HG02870 (cell line): ENCODE measurements at regions not wholly inside any gene's neighbourhood (a gene's known extent, or its start where the extent isn't known, plus 50 kb on each side); places are given as distances from the start of the nearest gene placed in this dataset.
"Not testable (repeated sequence)": the region's sequence is repeated elsewhere in the genome, so short reads cannot be mapped to it uniquely, and the experiment has no call there.

ENCODE experiments used
- ATAC-seq: cut with Tn5 transposase; IDR thresholded peaks from one replicate; pipeline ENCODE4 v1.9.1; 2021; ENCODE audit warnings: mild to moderate bottlenecking, moderate library complexity; ENCODE audit not compliant: unreplicated experiment

DNA sequence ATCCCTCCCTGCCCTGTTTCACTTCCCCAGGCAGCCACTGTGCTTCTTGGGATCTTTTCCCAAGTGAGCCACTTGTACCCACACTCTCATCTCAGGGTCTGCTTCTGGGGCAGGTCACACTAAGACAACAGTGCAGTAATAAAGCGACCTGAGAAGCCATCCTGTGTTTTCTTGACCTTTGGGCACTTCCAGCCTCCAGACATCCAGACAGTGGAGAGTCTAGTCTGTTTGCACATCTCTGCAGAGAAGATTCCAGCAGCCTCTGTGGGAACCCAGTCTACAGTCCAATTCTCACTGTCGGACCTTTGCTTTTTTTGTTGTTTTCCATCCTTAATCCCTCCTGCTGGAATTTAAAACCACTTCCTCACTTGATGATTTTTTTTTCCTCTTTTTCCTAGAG is 50.3 kb upstream of the ATP6AP2 start:
- no peak for ATAC-seq

DNA sequence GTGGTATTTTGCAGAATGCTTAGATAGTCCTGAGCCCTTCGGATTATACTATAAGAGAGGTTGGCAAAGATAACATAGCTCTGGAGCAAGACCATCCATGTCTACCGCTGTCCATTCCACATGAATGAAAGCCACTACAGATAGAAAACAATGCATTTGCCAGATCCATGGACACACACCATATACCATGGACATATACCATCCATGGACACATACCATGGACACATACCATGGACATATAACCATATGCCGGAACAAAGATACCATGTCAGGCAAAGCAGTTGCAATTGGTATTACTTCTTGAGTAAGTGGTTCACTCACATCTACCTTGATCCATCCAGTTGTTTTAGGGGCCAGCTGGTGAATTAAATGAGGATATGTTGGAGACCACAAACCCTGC is 53.2 kb upstream of the ATP6AP2 start:
- no peak for ATAC-seq

DNA sequence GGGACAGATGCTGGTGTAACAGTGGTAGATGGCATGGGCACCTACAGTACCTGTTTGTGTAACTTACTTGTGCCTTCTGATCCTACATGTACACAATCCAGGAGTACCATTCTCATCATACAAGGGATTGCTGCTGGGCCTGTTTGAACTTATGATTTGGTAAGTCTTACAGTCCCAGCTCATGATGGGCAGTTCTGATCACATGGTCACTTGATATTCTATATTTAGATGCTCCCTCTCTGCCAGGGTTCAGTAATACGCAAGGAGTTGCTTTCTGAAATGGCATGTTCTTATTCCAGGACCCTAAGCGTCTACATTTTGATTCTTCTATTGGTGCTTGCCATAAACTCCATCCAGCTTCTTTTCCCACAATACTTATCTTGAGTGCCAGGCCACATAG is 54.4 kb upstream of the ATP6AP2 start:
- no peak for ATAC-seq

DNA sequence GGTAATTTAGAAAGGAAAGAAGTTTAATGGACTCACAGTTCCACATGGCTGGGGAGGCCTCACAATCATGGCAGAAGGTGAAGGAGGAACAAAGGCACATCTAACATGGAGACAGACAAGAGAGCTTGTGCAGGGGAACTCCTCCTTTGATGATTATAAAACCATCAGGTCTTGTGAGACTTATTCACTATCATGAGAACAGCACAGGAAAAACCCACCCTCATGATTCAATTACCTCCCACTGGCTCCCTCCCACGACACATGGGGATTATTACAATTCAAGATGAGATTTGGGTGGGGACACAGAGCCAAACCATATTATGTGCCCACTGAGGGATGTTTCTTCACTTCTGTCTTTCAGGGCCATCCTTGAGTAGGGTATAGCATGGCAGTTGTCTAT is 54.9 kb upstream of the ATP6AP2 start:
- ATAC-seq, result not testable (repeated sequence)

DNA sequence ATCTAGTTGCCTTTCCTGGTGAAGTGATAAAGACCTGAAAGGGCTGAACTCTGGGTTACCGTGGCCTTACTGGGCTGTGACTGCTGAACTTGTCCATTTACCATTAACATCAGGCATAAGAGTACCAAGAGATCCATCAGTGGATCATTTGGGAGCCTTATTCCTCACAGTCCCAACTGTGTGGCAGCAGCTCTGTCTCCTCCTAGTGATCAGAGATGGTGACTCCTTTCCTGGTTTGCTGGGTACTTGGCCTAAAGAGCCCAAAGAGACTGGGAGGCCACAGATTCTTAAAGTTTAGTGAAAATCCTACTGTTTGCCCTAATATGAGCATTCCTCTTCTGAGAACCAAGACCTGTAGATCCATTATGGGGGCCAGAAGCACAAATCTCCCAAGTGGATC is 56.3 kb upstream of the ATP6AP2 start:
- ATAC-seq, result no peak

DNA sequence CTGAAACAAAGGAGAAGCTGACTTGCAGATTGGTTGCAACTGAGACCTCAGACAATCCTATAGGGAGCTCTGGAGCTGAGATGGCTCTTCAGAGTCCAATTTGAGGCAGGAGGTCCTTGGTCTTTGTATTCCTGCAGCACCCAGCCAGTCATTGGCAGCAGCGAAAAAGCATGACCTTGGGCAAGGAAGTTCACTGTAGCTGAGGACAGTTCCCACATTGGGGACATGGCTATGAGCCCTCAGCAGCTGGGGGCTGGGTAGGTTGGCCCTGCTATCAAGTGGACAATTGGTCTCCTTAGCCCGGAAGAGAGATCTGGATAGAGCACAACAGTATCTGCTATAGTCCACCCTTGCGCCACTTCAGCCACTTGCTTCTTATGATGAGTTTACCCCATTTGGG is 56.9 kb upstream of the ATP6AP2 start:
- ATAC-seq, result no peak

DNA sequence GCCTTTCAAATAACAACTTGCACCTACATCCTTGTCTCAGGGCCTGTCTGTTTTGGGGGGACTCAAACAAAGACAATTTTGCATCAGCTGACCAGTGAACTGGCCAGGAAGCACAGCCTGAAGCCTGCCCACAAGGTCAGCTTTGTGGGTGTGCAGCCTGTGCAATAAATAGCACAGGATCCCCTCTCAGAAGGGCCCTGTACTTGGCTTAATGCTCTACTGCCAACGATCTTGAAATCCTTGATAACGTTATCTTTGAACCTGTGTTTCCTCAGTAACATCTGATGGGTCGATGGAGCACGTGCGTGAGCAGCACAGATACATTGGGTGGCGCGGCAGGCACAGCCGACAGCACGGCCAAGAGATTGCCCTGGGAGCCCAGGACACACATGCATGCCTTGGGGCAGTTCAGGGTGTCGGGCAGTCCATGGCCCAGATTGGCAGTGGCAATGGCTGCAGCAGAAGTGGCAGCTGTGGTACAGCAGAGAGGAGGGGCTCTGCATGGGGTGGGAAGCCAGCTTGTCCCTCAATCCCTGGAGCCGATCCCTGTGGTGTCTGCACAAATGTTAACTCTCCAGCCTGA is 58.8 kb upstream of the ATP6AP2 start:
- no peak for ATAC-seq

DNA sequence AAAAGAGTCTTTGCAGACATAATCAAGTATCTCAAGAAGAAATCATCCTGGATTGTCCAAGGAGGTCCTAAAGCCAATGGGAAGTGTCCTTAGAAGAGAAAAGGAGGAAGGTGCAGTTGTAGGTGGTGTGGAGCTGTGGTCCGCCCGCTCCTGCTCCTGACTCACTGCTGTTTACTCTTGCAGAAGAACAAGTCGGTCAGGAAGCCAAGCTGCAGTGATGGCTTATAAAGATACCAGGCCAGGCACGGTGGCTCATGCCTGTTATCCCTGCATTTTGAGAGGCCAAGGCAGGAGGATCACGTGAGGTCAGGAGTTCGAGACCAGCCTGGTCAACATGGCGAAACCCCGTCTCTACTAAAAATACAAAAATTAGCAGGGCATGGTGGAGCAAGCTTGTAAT is 66.4 kb upstream of the ATP6AP2 start:
- no peak for ATAC-seq

DNA sequence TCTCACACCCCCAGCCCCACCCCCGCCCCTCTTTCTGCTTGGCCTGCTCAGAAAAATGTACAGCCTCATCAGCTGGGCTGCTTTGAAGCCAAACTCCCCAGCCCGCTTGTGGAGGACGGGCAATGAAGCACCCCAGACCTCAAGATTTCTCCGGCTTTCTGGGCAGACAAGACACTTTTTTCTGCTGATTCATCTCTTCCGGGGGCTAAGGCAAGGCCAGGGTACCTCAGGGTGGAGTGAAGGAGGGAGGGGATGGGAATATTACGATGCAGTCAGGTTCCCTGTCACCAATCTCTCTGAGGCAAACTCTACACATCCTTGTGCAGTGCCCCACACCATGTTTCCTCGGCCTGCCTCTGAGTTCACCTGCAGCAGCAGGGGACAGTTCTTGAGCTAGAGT is 66.9 kb upstream of the ATP6AP2 start:
- no peak for ATAC-seq

DNA sequence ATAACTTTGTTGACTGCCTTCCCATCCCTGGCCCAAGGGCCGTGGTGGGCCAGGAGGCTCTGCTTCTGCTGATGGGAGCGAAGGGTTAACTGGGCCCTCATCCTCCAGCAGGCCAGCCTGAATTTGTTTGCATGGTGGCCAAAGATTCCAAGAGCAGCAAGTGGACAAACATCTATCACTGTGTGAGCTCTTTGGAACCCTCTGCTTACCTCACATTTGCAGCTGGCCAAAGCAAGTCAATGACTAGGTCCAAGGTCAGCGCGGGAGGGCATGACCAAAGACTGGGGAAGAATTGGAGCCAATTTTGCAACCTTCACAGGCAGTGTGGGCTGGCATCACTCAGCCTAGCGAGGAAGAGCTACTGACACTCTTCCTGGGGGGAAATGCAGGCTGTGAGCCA is 67.8 kb upstream of the ATP6AP2 start:
- no peak for ATAC-seq

DNA sequence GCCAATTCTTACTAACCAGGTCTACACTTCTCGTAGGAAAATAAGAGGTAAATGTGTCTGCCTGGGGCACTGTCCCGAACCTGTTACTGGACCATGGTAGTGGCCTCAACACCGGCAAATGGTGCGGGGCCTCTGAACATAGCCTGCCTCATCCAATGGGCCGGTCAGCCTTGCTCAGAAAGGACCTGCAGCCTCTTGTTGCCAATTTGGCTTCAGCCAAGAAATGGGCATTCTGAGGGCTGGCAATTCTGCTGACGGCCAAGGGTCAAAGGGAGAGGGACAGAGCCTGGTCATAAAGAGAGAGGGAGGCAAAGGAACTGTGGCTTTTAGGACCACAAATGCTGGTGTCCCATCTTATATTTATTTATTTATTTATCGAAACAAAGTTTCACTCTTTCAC is 69.5 kb upstream of the ATP6AP2 start:
- ATAC-seq, result no peak

DNA sequence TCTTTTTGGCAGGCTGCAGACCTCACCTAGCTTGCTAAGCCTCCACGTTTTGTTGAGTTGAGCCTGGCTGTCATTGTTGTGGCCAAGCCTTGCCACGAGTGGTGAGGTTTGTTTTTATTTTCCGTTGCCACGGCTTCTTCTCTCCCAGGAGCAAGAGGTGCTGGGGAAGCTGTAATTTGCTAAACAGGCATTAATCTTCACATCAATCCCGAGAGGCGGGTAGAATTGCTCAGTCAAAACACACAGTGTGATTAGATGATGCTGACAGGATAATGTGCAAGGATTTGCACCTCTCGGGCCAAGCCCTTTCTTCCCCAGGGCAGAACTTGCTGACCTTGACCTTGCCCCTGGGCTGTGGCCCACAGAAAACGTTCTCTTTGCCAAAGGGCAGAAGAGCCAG is 72.2 kb upstream of the ATP6AP2 start:
- no peak for ATAC-seq

DNA sequence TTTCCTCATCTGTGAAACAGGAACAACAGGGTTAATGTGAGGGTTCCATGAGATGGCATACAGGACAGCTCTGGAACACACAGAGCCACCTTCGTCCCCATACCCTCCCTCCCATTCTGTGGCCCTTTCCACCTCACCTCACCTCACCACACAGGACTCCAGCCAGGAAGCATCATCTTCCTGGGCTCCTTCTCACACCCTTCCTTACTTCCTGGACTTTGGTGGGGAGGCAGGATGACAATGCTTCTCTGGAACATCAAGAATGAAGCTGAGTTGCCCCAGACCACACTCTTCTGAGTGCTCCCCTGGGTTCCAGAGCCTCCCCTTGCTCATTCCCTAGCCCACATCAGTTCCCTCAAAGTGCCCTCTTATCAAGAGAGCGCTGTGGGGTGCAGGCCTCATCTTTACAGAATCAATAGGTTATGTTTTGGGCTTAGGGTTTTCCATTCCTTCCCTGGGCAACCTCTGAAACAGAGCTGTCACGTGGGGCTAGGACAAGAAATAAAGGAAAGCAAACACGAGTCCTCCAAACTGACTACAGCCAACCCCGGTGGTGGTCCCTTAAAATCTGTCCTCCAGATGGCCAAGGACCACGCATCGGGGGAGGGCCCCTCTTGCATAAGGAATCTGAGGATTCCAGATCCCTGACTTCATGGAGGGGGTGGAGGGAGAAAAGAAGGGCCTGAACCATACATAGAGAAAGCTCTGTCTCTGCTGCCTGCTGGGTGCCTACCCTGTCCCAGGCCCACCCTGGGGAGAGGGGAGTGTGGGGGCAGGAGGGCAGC is 74.4 kb upstream of the ATP6AP2 start:
- ATAC-seq, result no peak

DNA sequence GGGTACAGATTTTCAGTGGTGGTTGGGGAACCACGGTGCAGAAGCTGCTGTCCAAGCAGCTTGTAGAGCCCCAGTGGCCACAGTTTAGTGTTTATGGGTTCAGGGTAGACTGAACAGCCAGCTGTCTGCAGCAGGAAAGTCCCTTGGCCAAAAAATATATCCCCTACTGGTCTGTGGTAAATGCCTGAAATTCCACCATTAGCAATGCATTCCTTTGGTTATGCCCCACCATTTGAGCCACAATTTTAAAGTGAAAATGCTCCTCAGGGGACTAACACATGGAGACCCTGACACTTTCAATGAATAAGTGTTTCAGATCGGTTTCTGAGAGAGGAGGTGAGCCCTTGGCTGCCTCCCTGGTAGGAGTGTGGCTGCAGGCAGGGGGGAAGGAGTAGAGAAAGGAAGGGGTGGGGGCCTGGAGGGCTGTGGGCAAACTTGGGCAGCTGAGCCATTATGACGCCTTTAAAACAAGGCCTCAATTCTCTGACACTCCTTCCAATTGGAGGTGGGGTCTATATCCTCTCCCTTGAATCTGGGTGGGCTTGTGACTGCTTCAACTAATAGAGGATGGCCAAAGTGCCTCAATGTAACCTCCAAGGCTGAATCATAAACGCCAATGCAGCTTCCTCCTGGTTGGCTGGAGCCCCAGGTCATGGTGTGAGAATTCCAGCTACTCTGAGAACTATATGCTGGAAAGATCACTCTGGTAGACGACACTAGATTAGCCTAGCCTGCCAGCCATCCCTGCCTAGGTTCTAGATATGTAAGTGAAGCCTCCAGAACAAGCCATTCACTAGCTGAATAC is 75.8 kb upstream of the ATP6AP2 start:
- ATAC-seq, result no peak

DNA sequence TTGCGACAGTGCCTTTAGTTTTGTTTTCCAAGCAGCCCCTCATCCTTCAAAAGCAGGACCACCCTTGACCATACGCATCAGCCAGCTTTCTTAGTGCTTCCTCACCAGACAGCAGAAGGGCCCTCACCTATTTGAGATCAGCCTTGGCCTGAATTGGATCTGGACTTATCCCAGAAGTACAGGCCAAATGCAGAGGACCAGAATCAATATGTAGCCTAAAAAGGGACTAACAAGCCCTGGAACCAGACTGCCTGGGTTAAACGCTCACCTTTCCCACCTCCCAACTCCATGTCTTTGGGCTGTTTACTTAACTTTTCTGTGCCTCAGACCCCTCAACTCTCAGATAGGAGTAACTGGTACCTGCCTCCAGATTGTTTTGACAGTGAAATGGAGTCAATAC is 77.7 kb upstream of the ATP6AP2 start:
- no peak for ATAC-seq

DNA sequence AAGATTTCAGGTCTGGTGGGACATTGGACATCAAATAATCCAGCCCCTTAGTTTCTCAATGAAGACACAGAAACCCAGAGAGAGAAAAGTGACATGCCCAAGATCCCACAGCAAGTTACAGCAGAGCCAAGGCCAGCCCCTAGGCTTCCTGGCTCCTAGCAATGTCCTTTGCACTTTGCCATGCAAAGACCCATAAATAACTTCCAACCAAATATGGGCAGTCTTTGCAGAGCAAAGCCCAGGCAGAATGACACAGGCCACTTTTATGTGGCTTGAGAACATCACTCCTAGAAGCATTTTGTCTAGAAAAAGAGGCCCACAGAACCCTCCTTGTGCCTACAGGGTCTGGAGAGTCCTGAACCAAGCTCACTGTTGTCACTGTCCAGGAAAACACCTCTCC is 78.1 kb upstream of the ATP6AP2 start:
- ATAC-seq, result no peak

DNA sequence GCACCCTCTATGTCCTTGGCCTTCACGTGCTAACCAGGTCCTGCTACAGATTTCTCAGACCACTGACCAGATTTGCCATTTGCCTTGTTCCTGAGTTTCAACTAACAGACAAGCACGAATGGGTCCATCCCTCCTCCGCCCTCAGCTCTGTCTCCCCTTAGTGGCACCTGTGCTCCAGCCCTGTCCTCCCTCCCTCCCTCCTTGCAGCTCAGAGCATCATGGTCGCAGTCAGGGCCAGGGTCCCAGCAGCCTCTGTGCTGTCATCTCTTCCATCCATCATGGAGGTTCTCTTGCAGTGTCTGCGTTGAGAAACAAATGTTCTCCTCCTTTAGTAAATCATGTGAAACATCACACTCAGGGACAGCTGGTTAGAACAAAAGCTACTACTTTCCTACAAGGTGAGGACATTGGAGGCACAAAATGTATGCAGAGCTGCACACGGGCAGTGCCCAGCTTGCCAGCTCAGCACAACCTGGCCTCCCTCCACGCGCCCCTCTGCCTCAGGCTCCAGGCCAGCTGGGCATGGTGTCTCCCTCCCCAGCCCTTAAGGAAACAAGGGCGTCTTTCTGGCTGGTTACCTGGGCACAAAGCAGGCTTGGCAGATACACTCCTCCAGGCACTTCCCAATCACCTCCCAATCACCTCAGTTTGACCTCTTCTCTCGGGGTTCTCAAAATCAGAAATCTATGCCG is 79.5 kb upstream of the ATP6AP2 start:
- no peak for ATAC-seq

DNA sequence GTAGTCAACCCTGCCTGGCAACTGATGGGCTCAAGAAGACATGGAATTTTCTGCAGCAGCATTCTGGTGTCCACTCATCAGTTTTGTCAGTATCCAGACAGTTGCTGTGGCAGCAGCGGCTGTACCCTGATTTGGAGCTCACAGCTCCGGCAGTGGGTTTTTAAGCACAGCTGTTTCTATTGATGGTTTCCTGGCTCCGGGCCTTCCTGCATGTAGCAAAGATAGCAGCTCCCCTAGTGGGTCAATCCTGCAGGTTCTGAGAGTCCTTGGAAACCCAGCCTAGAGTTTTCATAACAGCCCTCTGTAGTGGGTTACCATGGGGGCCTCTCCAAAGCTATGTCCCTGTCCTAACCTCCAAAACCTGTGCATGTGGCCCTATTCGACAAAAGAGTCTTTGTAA is 84.0 kb upstream of the ATP6AP2 start:
- no peak for ATAC-seq

DNA sequence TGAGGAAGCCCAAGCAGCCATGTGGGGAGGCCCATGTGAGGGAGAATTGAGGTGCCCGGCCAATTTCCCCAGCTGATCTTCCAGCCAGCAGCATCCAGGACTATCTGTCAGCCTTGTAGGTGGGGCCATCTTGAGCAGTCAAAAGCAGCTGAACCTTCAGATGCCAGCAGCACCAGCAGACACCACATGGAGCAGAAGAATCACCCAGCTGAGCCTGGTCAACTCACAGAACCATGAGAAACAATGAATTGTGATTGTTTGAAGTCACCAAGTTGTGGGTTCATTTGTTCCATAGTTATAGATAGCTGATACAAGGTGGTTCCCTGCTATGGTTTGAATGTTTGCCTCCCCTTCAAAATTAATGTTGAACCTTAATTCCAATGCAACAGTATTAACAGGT is 85.1 kb upstream of the ATP6AP2 start:
- no peak for ATAC-seq

DNA sequence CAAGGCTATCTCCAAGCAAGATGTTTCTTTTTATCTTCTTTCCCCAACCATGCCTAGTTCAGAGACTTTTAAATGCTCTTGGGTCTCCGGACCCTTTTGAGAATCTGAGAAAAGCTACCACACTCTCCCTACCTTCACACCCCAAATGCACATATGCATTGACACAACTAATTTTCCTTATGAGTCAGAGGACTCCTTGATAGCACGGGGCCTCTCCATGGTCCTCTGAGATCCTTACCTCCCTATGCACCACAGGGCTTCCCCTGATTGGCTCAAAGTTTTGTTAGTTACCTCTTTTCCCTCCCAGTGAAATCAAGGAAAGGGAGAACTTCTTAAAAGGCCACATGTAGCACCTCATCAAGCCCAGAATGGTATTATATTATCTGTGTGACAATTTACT is 86.8 kb upstream of the ATP6AP2 start:
- ATAC-seq, result no peak

DNA sequence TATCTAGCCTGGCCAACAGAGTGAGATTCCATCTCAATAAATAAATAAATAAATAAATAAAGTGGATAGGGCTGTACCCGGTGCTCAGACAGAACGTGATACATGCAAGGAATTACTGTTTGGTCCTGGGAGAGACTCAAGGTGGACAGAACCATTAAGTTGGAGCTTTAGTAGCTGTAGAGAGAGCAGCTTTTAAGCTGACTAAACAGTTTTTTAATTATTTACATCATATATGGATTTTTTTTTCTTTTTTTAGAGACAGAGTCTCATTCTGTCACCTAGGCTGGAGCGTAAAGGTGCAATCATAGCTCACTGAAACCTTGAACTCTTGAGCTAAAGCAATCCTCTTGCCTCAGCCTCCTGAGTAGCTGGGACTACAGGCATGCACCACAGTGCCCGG is 92.5 kb upstream of the ATP6AP2 start:
- no peak for ATAC-seq

DNA sequence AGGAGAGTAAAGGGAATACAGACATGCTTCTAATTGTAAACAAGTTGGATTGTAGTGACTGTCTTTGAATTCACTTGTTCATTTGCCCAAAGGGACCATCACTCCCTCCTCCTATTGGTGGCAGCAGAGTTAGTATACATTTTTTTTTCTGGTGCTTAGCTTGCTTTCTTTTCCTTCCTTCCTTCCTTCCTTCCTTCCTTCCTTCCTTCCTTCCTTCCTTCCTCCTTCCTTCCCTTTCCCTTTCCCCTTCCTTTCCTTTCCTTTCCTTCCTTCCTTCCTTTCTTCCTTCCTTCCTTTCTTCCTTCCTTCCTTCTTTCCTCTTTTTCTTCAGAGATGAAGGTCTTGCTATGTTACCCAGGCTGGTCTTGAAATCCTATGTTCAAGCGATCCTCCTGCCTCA is 94.8 kb upstream of the ATP6AP2 start:
- ATAC-seq, result no peak
